HCT116 (cell line): ENCODE measurements at regions not wholly inside any gene's neighbourhood (a gene's known extent, or its start where the extent isn't known, plus 50 kb on each side); places are given as distances from the start of the nearest gene placed in this dataset.

ENCODE experiments used
- CEBPB ChIP-seq: IDR thresholded peaks from 2 replicates; pipeline ENCODE4 v1.6.1; 2012; ENCODE audit warnings: low read depth
- EGR1 ChIP-seq: IDR thresholded peaks from 2 replicates; pipeline ENCODE4 v1.6.1; 2012; ENCODE audit warnings: low read depth
- EZH2 ChIP-seq: fragments of 200-600 bp; sonication (generic); IDR thresholded peaks from 2 replicates; pipeline ENCODE4 v1.6.1; 2017; ENCODE audit warnings: antibody characterized with exemption, mixed run types
- EZH2phosphoT487 ChIP-seq: fragments of 200-600 bp; IDR thresholded peaks from 2 replicates; pipeline ENCODE4 v1.6.1; 2018; ENCODE audit warnings: antibody characterized with exemption, borderline replicate concordance
- FOSL1 ChIP-seq: IDR thresholded peaks from 2 replicates; pipeline ENCODE4 v1.6.1; 2012; ENCODE audit warnings: low read depth
- JUND ChIP-seq: IDR thresholded peaks from 2 replicates; pipeline ENCODE4 v1.6.1; 2012
- POLR2A ChIP-seq: IDR thresholded peaks from 2 replicates; pipeline ENCODE4 v1.7.0; 2011; ENCODE audit warnings: borderline replicate concordance; ENCODE audit not compliant: insufficient read depth, insufficient read length; ENCODE audit errors: extremely low read depth
- POLR2AphosphoS5 ChIP-seq: IDR thresholded peaks from 2 replicates; pipeline ENCODE4 v1.6.1; 2011; ENCODE audit warnings: mild to moderate bottlenecking, low read depth, low read length, moderate library complexity
- SIN3A ChIP-seq: IDR thresholded peaks from 2 replicates; pipeline ENCODE4 v1.6.1; 2012; ENCODE audit warnings: low read depth
- SP1 ChIP-seq: IDR thresholded peaks from 2 replicates; pipeline ENCODE4 v1.6.1; 2012; ENCODE audit warnings: low read depth
- TF ChIP-seq, protein P1 (sequence below): IDR thresholded peaks from 2 replicates; pipeline ENCODE4 v1.6.1; 2011; ENCODE audit warnings: mild to moderate bottlenecking, low read length, moderate library complexity; ENCODE audit not compliant: insufficient replicate concordance; ENCODE audit errors: extremely low read depth
- TF ChIP-seq, protein P2 (sequence below), 3 experiments: fragments of 200-600 bp in 1 of 3; sonication (generic) in 1 of 3; IDR thresholded peaks in 2 of 3; conservative IDR thresholded peaks in 1 of 3; 2 replicates each; pipeline ENCODE4 v1.5.1; 2012 to 2017; ENCODE audit warnings: low read depth in 2 of 3, low read length in 2 of 3, antibody characterized with exemption in 1 of 3, borderline replicate concordance in 1 of 3, control low read depth in 1 of 3, mild to moderate bottlenecking in 1 of 3, mixed read lengths in 1 of 3, mixed run types in 1 of 3, moderate library complexity in 1 of 3; ENCODE audit not compliant: insufficient read depth in 1 of 3
- TF ChIP-seq, protein P3 (sequence below): IDR thresholded peaks from 2 replicates; pipeline ENCODE4 v1.6.1; 2012

DNA sequence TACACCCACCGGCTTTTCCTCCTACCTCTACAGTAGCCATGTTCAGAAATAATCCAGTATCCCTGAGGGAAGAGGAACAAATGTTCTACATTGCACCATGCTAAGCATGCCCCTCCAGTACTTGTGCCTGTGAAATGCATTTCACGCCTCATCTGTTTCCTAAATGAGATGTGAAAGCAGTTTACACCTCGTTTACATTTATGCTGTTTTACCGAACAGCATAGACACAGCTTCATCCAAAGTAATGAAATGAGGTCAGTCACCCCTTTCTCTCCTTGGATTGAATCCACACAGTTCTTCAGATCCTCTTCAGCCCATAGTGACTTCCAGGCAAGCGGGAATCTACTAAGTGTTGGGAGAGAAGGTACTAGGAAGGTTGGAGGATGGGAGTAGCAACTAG lies 514.3 kb downstream of the PDCD6IP start:
- TF ChIP-seq POLR2AphosphoS5 (no peak), FOSL1 (no peak), EGR1 (no peak), EZH2 (no peak), POLR2A (no peak), JUND (no peak), EZH2phosphoT487 (no peak), SIN3A (no peak), SP1 (no peak), CEBPB (no peak)
- TF ChIP-seq, protein P1, sequence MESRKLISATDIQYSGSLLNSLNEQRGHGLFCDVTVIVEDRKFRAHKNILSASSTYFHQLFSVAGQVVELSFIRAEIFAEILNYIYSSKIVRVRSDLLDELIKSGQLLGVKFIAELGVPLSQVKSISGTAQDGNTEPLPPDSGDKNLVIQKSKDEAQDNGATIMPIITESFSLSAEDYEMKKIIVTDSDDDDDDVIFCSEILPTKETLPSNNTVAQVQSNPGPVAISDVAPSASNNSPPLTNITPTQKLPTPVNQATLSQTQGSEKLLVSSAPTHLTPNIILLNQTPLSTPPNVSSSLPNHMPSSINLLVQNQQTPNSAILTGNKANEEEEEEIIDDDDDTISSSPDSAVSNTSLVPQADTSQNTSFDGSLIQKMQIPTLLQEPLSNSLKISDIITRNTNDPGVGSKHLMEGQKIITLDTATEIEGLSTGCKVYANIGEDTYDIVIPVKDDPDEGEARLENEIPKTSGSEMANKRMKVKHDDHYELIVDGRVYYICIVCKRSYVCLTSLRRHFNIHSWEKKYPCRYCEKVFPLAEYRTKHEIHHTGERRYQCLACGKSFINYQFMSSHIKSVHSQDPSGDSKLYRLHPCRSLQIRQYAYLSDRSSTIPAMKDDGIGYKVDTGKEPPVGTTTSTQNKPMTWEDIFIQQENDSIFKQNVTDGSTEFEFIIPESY = no peak
- TF ChIP-seq, protein P2, sequence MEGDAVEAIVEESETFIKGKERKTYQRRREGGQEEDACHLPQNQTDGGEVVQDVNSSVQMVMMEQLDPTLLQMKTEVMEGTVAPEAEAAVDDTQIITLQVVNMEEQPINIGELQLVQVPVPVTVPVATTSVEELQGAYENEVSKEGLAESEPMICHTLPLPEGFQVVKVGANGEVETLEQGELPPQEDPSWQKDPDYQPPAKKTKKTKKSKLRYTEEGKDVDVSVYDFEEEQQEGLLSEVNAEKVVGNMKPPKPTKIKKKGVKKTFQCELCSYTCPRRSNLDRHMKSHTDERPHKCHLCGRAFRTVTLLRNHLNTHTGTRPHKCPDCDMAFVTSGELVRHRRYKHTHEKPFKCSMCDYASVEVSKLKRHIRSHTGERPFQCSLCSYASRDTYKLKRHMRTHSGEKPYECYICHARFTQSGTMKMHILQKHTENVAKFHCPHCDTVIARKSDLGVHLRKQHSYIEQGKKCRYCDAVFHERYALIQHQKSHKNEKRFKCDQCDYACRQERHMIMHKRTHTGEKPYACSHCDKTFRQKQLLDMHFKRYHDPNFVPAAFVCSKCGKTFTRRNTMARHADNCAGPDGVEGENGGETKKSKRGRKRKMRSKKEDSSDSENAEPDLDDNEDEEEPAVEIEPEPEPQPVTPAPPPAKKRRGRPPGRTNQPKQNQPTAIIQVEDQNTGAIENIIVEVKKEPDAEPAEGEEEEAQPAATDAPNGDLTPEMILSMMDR (IDR thresholded peaks at IDR 0.05 in 2 of 3, conservative IDR thresholded peaks at IDR 0.05 in 1 of 3; ENCODE audit: borderline replicate concordance in 1 of 3, insufficient read depth in 1 of 3, low read depth in 2 of 3, low read length in 2 of 3) = no peak
- TF ChIP-seq, protein P3, sequence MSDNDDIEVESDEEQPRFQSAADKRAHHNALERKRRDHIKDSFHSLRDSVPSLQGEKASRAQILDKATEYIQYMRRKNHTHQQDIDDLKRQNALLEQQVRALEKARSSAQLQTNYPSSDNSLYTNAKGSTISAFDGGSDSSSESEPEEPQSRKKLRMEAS = no peak
